ENCODE measurements at regions not wholly inside any gene's neighbourhood (a gene's known extent, or its start where the extent isn't known, plus 50 kb on each side); places are given as distances from the start of the nearest gene placed in this dataset.

- H3K4me3 Mint-ChIP-seq = no peak overlapping the region
- peaks cover 21% of the 10 kb centered on the region for H3K4me1 Mint-ChIP-seq (ENCODE audit: low read depth)
- no peak overlapping the region for H3K27ac Mint-ChIP-seq
- no peaks in the 10 kb centered on the region for H3K36me3 Mint-ChIP-seq (ENCODE audit: low read depth)
- H3K27me3 Mint-ChIP-seq (ENCODE audit: insufficient read depth) = no peaks in the 10 kb centered on the region
- H3K9me3 Mint-ChIP-seq = no peaks in the 10 kb centered on the region
- DNase-seq = no peak
- TF ChIP-seq CTCF (IDR thresholded peaks at IDR 0.05) = no peak
Observed at GRCh38 chr12:92044435-92044834, 101.2 kb downstream of the BTG1 start.

GRCh38 chr12:92042791-92043531 is 102.7 kb downstream of the BTG1 start:
- peak; percentile 59 for DNase-seq
- Mint-ChIP-seq H3K36me3 (ENCODE audit: low read depth) (no peaks in the 10 kb centered on the region), H3K27me3 (ENCODE audit: insufficient read depth) (no peaks in the 10 kb centered on the region), H3K4me1 (ENCODE audit: low read depth) (peaks cover 21% of the 10 kb centered on the region), H3K4me3 (no peak overlapping the region), H3K9me3 (no peaks in the 10 kb centered on the region), H3K27ac (no peak overlapping the region)
- no peak for TF ChIP-seq CTCF (IDR thresholded peaks at IDR 0.05)

- TF ChIP-seq CTCF (IDR thresholded peaks at IDR 0.05) = no peak
- peaks cover 32% of the 10 kb centered on the region for H3K4me1 Mint-ChIP-seq (ENCODE audit: low read depth)
- H3K27me3 Mint-ChIP-seq (ENCODE audit: insufficient read depth) = no peaks in the 10 kb centered on the region
- H3K4me3 Mint-ChIP-seq = no peak overlapping the region
- DNase-seq = no peak
- no peaks in the 10 kb centered on the region for H3K36me3 Mint-ChIP-seq (ENCODE audit: low read depth)
- H3K9me3 Mint-ChIP-seq = no peaks in the 10 kb centered on the region
- no peak overlapping the region for H3K27ac Mint-ChIP-seq
Observed at GRCh38 chr12:92041742-92042141, 103.9 kb downstream of the BTG1 start.

- H3K27me3 Mint-ChIP-seq (ENCODE audit: insufficient read depth) = no peaks in the 10 kb centered on the region
- no peak for DNase-seq
- peaks cover 57% of the 10 kb centered on the region for H3K4me1 Mint-ChIP-seq (ENCODE audit: low read depth)
- no peaks in the 10 kb centered on the region for H3K36me3 Mint-ChIP-seq (ENCODE audit: low read depth)
- no peak overlapping the region for H3K27ac Mint-ChIP-seq
- H3K9me3 Mint-ChIP-seq = no peaks in the 10 kb centered on the region
- no peak overlapping the region for H3K4me3 Mint-ChIP-seq
- TF ChIP-seq CTCF (IDR thresholded peaks at IDR 0.05) = no peak
Observed at GRCh38 chr12:92039046-92039445, 106.6 kb downstream of the BTG1 start.

- no peak for DNase-seq
- peaks cover 60% of the 10 kb centered on the region for H3K4me1 Mint-ChIP-seq (ENCODE audit: low read depth)
- no peaks in the 10 kb centered on the region for H3K9me3 Mint-ChIP-seq
- H3K4me3 Mint-ChIP-seq = no peak overlapping the region
- no peaks in the 10 kb centered on the region for H3K36me3 Mint-ChIP-seq (ENCODE audit: low read depth)
- no peak overlapping the region for H3K27ac Mint-ChIP-seq
- H3K27me3 Mint-ChIP-seq (ENCODE audit: insufficient read depth) = no peaks in the 10 kb centered on the region
- TF ChIP-seq CTCF (IDR thresholded peaks at IDR 0.05) = no peak
Observed at GRCh38 chr12:92038476-92038875, 107.2 kb downstream of the BTG1 start.

All from HFFc6 (cell line).